CD4-positive, alpha-beta T cell treated with Interleukin-2 at 100 ng/mL for 4 hours (primary cell): ENCODE measurements at regions not wholly inside any gene's neighbourhood (a gene's known extent, or its start where the extent isn't known, plus 50 kb on each side); places are given as distances from the start of the nearest gene placed in this dataset.

ENCODE experiments used
- DNase-seq: peaks from one replicate; pipeline ENCODE4 v3.0.0-alpha.2; 2020; ENCODE audit warnings: low spot score

- DNase-seq: no peak
These were observed 441.4 kb downstream of the PDCD6IP start for GRCh38 chr3:34239875-34240274.

GRCh38 chr3:34247401-34247800 is 449.0 kb downstream of the PDCD6IP start:
- no peak for DNase-seq

DNA sequence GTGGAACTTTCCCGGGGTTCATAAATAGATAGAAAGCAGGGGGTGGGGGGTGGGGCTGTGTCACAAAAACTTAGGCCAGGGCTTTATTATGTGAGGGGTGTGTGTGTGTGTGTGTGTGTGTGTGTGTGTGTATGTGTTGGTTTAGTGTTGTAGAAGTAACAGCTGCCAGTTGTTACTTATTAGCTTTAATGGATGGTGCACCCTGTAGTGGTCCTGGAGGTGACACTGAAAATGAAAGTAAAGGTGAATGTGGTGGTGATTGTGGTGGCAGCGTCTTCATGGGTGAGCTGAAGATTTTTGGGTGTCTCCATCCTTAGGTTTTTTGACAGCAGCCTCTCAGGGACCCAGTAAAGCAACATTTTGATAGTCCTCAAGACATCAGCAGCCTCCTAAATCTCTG is 449.9 kb downstream of the PDCD6IP start:
- no peak for DNase-seq

DNA sequence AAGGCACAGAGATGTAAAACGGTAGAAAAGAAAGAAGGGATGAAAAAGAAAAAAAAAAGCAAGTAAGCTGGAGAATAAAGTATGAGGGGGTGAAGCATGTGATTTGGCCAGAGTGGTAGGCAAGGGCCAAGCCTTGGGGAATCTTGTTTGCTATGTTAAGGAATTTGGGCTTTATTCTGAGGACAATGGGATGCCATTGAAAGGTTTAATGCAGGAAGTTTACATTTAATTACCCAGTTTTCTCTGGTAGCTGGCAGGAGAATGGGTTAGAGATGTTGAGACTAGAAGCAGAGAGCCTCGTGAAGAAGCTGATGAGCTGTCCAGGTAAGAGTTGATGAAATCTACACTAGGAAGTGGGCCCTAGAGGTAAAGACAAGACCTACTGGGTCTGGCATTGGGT is 455.9 kb downstream of the PDCD6IP start:
- DNase-seq: no peak

GRCh38 chr3:34256021-34256420 is 457.6 kb downstream of the PDCD6IP start:
- DNase-seq: no peak

GRCh38 chr3:34256791-34257190 is 458.4 kb downstream of the PDCD6IP start:
- no peak for DNase-seq

DNA sequence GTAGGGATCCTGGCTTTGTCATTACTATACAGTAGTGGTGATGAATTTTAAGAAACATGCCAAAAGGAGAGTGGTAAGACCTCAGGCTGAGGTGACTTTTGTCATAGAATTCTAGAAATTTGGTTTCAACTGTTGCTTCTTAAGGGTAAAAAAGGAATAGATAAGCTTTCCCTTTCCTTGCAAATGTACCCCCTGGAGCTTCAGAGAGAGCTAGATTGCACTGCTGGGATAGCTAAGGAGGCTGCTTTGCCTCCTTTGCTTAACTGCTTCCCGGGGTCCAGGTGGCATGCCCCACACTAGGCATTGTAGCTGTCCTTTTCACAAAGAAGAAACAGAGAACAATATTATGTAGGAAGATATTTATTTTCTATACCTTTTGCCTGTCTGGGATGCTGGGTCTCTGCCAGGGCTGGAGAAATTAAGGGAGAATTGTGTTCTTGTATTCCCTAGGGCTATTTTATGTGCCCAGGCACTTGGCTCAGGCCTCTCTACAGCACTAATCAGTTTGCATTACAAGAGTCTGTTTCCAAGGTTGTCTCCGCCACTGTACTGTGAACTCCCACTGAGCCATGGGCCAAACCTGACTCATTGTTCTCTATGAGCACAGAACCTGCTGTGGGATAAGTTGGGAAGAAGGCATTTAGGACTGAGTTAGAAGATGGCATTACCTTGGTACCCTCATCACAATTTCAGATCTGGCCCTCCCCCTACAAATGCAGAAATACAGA is 460.0 kb downstream of the PDCD6IP start:
- DNase-seq: no peak

DNA sequence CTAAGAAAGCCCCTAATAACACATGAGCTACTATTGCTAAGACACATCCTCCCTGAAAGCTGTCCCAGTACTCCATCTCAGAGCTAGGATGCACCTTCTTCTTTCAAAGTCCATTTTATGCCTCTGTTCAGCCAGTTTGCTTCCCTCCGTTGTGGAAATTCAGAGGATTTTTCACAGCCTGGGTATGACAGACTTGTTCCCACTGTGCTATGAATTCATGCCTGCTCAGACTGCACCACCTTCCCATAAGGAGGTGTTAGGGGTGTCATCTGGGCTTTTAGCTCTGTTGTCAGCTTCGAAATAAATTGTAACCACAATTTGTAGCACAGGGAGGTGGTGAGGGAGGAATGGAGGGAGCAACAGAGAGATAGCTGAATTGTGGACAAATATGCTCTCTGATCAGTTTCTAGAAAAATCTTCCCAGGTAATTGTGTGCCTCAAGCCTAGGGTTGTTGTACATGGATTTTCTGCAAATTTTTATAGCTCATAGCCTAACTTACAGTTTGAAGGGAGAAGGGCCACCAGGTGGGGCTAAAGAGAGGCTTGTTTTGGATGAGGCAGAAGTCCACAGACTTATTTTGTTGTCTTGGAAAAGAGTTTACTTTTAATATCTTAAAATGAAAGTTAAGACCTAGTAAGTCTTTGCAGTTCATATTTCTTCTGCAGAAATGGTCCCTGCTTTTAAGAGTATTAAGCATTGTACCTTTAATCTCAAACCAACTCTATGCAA is 462.0 kb downstream of the PDCD6IP start:
- no peak for DNase-seq

DNA sequence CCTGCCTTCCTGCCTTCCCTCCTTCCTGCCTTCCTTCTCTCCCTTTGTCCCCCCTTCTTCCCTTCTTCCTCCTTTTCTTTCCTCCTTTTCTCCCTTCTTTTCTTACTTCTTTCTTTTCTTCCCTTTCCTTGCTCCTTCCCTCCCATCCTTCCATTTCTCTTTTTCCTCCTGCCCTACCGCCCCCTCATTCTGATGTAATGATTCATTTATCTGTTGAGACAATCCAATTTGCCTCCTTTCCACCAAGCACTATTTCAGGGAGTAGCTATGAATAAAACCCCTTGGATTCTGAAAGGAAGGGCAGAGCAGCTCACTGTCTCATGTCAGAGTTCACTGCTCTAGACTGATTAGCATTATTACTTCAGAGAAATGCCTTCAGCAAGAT is 462.6 kb downstream of the PDCD6IP start:
- DNase-seq: no peak

DNA sequence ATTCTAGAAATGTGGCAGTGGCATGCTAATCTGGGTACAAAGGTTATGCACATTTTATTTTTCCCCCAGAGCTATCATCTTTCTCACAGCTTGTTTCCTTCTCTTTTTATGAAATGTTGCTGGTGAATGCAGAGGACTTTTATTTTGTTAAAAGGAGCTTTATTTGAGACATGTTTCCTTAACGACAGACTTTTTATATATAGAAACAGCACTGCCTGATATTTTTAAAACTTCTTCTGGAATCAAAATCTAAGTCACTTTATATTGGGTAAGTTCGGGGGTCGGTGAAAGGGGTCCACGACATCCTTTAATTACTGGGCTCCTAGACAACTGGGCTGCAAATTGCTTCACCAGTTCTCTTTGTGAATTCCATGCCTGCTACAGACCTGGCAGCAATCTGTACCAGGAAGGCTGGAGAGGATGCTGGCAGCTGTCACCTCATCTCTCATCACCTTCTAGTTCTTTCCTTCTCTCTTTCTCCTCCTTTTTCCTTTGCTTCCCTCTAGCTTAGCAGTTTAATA is 464.7 kb downstream of the PDCD6IP start:
- no peak for DNase-seq

DNA sequence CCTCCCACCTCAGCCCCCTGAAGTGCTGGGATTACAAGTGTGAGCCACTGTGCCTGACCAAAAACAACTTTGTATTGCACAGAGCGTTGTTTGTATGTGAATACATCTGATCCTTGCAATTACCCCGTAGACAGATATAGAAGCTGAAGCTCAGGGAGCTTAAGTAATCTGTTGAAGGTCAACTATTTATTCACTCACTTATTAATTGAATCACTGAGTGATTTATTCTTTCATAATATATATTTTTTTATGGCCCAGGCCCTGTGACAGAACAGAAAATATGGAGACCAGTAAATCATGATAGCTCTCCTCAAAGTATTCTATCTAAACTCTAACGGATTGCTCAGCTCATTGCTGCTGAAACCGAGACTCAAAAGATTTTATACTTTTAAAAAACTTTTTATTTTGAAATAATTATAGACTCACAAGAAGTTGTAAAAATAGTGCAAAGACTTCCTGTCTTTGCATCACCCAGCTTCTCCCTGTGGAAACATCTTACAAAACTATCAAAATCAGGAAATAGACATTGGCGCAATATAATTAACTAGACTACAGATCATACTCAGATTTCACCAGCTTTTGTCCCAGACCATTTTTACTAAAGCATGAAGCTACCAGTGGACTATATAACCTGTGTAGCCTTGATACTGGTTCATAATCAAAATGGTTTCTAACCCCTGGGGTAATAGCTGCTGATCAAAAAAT is 466.1 kb downstream of the PDCD6IP start:
- DNase-seq: no peak

DNA sequence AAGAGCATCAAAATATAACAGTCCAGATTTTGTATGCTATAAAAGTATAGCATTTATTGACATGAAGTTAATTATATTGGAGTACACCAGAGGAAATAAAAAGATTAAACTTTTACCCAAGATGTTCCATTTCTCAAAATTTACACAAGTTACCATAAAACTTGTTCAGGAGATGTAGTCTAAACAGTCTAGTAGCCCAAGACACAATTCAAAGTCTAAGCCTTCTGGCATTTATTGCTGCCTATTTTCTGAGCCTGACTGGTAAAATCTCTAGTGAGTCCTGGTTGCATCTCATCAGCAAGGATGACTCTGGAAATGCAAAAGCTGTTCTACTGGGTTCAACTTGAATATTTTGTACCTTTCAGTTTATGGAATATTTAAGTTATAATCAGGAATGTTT is 468.7 kb downstream of the PDCD6IP start:
- no peak for DNase-seq

DNA sequence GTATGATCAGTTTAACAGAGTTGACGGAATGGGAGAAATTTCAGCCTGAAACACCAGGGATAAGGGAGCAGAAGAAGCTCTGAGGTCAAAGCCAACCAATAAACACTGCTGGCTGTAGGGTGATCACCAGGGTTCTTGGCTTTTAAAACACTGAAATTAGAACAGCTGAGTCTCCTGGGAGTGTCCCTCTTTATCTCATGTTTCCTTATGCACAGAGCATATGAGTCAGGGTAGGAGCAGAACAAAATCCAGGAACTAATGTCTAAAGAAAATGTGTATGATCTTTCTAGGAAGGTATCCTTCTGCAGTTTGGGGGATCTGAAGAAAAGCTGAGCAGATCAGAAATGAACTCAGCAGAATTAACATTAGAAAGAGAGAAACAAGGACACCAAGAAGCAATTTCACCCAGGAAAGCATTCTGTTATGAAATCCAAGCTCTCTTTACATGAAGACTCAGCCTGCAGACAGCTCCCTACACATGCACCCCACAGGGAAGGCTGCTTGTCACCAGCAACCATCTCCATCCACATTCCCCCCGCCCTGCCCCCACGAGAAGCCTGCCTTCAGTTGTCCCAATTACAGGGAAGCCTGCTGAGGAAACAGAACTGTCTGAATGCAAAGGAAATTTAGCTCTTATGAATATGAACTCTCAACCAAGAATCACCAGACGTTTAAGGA is 469.7 kb downstream of the PDCD6IP start:
- no peak for DNase-seq

DNA sequence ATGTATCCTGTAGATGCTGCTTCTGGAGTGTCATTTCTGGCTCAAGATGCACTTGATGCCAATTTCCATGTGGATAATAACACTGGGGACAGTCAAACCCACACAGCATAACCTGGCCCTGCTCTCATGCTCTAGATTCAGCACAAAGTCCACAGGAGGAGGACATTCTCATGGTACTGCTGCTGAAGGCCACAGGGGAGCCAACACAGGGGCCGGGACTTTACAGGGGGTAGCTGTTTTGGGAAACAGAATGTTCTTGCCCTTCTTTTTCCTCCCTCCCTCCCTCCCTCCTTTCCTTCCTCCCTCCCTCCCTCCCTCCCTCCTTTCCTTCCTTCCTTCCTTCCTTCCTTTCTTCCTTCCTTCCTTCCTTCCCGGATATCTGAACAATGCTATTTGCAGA is 477.4 kb downstream of the PDCD6IP start:
- no peak for DNase-seq

DNA sequence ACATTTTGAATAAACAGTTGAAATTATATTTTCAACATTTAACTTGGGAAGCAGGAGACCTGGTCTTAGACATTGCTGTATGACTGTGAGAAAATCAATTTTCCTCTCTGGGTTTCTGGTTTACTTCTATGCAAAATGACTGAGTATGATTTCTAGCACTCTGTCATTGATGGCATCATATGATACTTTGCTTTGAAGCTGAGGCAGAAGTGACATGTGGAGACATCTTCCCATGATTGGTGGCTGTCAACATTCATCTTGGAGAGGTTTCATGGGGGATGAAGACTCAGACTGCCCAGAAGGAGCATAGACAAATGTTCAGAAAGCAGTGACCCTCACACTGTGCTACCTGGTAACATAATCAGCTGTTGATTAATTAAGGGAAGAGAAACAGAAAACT is 477.9 kb downstream of the PDCD6IP start:
- no peak for DNase-seq

DNA sequence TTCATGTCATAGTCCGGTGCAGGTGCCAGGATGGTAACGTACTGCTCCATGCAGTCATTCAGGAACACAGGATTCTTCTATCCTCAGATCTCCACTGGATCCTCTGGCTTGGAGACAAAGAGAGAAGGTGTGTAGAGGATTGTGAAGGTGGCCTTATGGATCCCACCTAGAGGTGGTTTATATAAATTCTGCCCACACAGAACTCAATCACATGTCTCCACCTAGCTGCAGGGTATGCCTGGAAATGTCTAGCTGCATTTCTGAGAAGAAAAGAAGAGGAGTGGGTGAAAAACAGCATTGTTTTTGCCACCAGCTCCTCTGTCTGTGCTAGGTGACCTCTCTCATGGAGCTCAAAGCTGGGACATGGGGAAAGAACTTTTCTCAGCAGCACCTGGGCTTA is 478.7 kb downstream of the PDCD6IP start:
- no peak for DNase-seq

- no peak for DNase-seq
These were observed 481.5 kb downstream of the PDCD6IP start for GRCh38 chr3:34279901-34280300.

- DNase-seq: no peak
These were observed 485.3 kb downstream of the PDCD6IP start for GRCh38 chr3:34283751-34284150.

GRCh38 chr3:34284959-34285826 is 486.8 kb downstream of the PDCD6IP start:
- no peak for DNase-seq

DNA sequence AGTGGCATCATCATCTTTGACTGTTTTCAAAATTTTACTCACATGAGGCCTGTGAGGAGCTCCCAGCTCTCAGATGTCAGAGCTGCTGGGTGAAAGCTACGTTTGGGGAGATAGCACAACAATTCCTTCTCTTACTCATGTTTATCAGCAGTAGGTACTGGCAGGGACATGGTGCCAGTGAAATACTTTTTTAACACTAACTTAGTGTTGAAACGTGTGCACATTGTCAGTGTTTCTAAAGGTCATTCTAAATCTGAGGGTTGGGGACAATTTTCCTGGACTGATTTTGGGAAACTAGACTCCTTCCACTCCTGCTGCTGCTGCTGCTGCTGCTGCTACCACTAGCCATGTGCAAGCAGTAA is 487.4 kb downstream of the PDCD6IP start:
- no peak for DNase-seq

DNA sequence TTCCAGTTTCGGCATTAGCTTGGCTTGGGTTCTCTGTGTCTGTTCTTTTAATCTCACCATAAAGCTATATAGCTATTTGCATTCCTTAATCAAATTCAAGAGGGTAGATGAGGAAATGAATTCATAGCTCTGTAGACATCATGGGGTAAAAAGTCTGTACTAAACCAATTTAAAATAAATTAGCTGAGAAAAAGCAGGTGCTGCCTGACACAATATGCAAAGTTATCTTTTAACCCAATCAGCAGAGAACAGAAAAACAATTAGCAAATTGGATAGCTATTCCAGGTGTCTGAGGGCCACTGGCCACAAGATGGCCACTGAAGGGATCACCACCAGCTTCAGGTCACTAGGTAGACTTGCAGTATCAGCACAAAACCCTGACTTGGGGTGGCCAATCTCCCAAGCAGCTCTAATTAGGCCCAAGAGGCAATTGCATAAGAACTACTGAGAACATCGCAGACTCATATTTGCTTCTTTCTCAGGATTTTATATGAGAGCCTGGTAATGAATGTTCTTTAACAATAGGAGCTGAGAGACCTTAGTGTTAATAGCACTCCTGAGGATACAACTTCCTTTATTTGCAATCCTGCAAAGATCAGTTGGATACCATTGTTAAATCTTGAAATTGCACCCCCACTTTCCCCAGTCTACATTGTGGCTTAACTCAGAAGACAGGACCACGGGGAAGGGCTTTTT is 494.3 kb downstream of the PDCD6IP start:
- no peak for DNase-seq
